GM23338 (cell line): ENCODE measurements at regions not wholly inside any gene's neighbourhood (a gene's known extent, or its start where the extent isn't known, plus 50 kb on each side); places are given as distances from the start of the nearest gene placed in this dataset.
A peak's percentile ranks its signal among the peaks of the same experiment; 100 is the strongest.

ENCODE experiments used
- ATAC-seq: fragments of 200-7000 bp; cut with Tn5 transposase; 3 replicates; pipeline ENCODE4 v1.9.1; 2020
- DNase-seq: peaks from one replicate; pipeline ENCODE4 v3.0.0-alpha.2; 2015; ENCODE audit warnings: low spot score
- H2AFZ ChIP-seq: fragments of 200-600 bp; sonication (generic); 2 replicates; pipeline ENCODE4 v1.8.0; 2016; ENCODE audit warnings: antibody characterized with exemption, mild to moderate bottlenecking, moderate library complexity
- H3F3A ChIP-seq: fragments of 200-600 bp; sonication (generic); replicated peaks from 2 replicates; pipeline ENCODE4 v1.8.0; 2017; ENCODE audit warnings: antibody characterized with exemption, mixed run types, low read depth
- H3K27ac ChIP-seq: fragments of 200-600 bp; sonication (generic); 2 replicates; pipeline ENCODE4 v1.6.1; 2016; ENCODE audit warnings: low read depth
- H3K27me3 ChIP-seq: fragments of 200-600 bp; sonication (generic); 2 replicates; pipeline ENCODE4 v1.8.0; 2016; ENCODE audit warnings: mild to moderate bottlenecking, mixed run types, moderate library complexity; ENCODE audit not compliant: insufficient read depth
- H3K36me3 ChIP-seq: fragments of 200-600 bp; sonication (generic); 2 replicates; pipeline ENCODE4 v1.8.0; 2016; ENCODE audit warnings: mild to moderate bottlenecking; ENCODE audit not compliant: insufficient read depth
- H3K4me1 ChIP-seq: fragments of 200-600 bp; sonication (generic); 2 replicates; pipeline ENCODE4 v1.8.0; 2016; ENCODE audit warnings: mild to moderate bottlenecking, moderate library complexity; ENCODE audit not compliant: insufficient read depth
- H3K4me2 ChIP-seq: fragments of 200-600 bp; sonication (generic); 2 replicates; pipeline ENCODE4 v1.7.1; 2017; ENCODE audit warnings: mixed run types
- H3K4me3 ChIP-seq: fragments of 200-600 bp; sonication (generic); 2 replicates; pipeline ENCODE4 v1.6.1; 2016; ENCODE audit warnings: mixed run types
- H3K79me2 ChIP-seq: fragments of 200-600 bp; sonication (generic); replicated peaks from 2 replicates; pipeline ENCODE4 v1.8.0; 2017; ENCODE audit warnings: mild to moderate bottlenecking; ENCODE audit not compliant: insufficient read depth
- H3K9me2 ChIP-seq: fragments of 200-600 bp; sonication (generic); 2 replicates; pipeline ENCODE4 v1.8.0; 2017; ENCODE audit not compliant: insufficient read depth
- H4K20me1 ChIP-seq: fragments of 200-600 bp; sonication (generic); replicated peaks from 2 replicates; pipeline ENCODE4 v1.8.0; 2017; ENCODE audit warnings: mild to moderate bottlenecking; ENCODE audit not compliant: insufficient read depth
- H3K27ac Mint-ChIP-seq: 2 replicates; pipeline ENCODE4 v1.8.0; 2020; ENCODE audit warnings: inconsistent platforms, mild to moderate bottlenecking, moderate library complexity, mixed read lengths
- H3K27me3 Mint-ChIP-seq: 3 replicates; pipeline ENCODE4 v1.8.0; 2022; ENCODE audit warnings: low read depth, mild to moderate bottlenecking, moderate library complexity, mixed read lengths, inconsistent platforms; ENCODE audit not compliant: insufficient read depth, poor library complexity
- H3K36me3 Mint-ChIP-seq: 3 replicates; pipeline ENCODE4 v1.8.0; 2021; ENCODE audit warnings: low read depth, mild to moderate bottlenecking, inconsistent platforms, moderate library complexity, mixed read lengths
- H3K4me1 Mint-ChIP-seq: 3 replicates; pipeline ENCODE4 v1.8.0; 2020; ENCODE audit warnings: mild to moderate bottlenecking, inconsistent platforms, mixed read lengths
- H3K4me3 Mint-ChIP-seq: 3 replicates; pipeline ENCODE4 v1.8.0; 2021; ENCODE audit warnings: moderate library complexity, mild to moderate bottlenecking, inconsistent platforms, mixed read lengths
- H3K9me3 Mint-ChIP-seq: 3 replicates; pipeline ENCODE4 v1.8.0; 2020; ENCODE audit warnings: moderate library complexity, mild to moderate bottlenecking, inconsistent platforms, mixed read lengths
- CREB1 ChIP-seq: fragments of 250-450 bp; sonication (Bioruptor Pico); IDR thresholded peaks from 2 replicates; pipeline ENCODE4 v1.5.0; 2020; ENCODE audit warnings: low read depth, mild to moderate bottlenecking, moderate library complexity
- CTCF ChIP-seq, 2 experiments: fragments of 200-600 bp in 1 of 2; sonication (generic) in 1 of 2; conservative IDR thresholded peaks; 2 replicates each; pipeline versions ENCODE4 v1.5.1 to v1.6.1; 2016 to 2017; ENCODE audit warnings: antibody characterized with exemption in 2 of 2, low read depth in 2 of 2, mild to moderate bottlenecking in 2 of 2, moderate library complexity in 1 of 2
- EZH2 ChIP-seq: fragments of 200-600 bp; sonication (generic); IDR thresholded peaks from one replicate; pipeline ENCODE4 v1.8.0; 2017; ENCODE audit warnings: antibody characterized with exemption, mild to moderate bottlenecking, low read depth; ENCODE audit not compliant: unreplicated experiment
- EZH2phosphoT487 ChIP-seq: fragments of 200-600 bp; sonication (generic); IDR thresholded peaks from one replicate; pipeline ENCODE4 v1.8.1; 2018; ENCODE audit warnings: antibody characterized with exemption; ENCODE audit not compliant: unreplicated experiment
- NANOG ChIP-seq: IDR thresholded peaks from 2 replicates; pipeline ENCODE4 v1.6.1; 2016; ENCODE audit warnings: antibody characterized with exemption, borderline replicate concordance
- REST ChIP-seq: IDR thresholded peaks from one replicate; pipeline ENCODE4 v1.6.1; 2018; ENCODE audit warnings: antibody characterized with exemption; ENCODE audit not compliant: unreplicated experiment
- ZNF331 ChIP-seq: fragments of 250-450 bp; sonication (Bioruptor Pico); IDR thresholded peaks from 2 replicates; pipeline ENCODE4 v1.5.0; 2020; ENCODE audit warnings: low read depth, mild to moderate bottlenecking, moderate library complexity
- ZNF462 ChIP-seq: fragments of 250-450 bp; sonication (Bioruptor Pico); IDR thresholded peaks from 2 replicates; pipeline ENCODE4 v1.5.0; 2020; ENCODE audit warnings: mild to moderate bottlenecking, moderate library complexity
- TF ChIP-seq, protein P1 (sequence below): IDR thresholded peaks from 2 replicates; pipeline ENCODE4 v1.6.1; 2016; ENCODE audit warnings: antibody characterized with exemption

DNA sequence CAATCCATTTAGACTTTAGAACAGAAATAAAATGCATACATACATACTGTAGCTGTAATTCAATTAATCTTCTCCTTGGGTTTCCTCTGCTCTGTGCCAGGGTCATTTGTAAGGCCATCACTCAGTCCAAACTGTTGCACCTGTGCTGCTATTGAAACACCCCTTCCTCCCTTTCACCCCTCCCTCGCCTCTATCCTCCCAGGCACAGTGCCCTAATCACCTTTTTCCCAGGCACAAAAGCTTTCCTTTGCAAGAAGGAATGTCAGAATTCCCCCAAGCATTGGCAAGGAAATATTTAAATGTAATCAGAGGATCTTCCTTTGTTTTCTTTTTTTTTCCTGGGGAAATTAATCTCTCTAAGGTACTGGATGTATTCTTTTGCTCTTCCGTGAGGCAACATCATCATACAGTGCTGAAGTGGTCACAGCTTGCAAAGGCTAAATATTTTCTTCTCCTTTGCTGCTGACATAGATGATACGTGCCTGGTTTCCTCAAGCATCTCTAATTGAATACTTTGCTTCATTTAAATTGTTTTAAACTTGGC is 339.3 kb upstream of the NR5A2 start:
- Histone ChIP-seq H3F3A (no peaks in the 10 kb centered on the region), H3K4me1 (peaks cover 37% of the 10 kb centered on the region), H3K4me2 (peak overlapping the region; percentile 2; the same call in 1 of the 2 replicates), H3K27me3 (no peaks in the 10 kb centered on the region), H3K27ac (no peak overlapping the region), H3K9me2 (no peaks in the 10 kb centered on the region), H3K4me3 (no peak overlapping the region), H2AFZ (no peak overlapping the region), H3K79me2 (no peaks in the 10 kb centered on the region), H3K36me3 (no peaks in the 10 kb centered on the region), H4K20me1 (no peaks in the 10 kb centered on the region)
- H3K36me3 Mint-ChIP-seq, result no peaks in the 10 kb centered on the region
- no peaks in the 10 kb centered on the region for H3K9me3 Mint-ChIP-seq
- TF ChIP-seq NANOG (no peak), ZNF462 (no peak), ZNF331 (CRISPR knock-in tag) (no peak), CTCF (conservative IDR thresholded peaks at IDR 0.05; ENCODE audit: low read depth in 2 of 2) (no peak), REST (no peak), CREB1 (no peak), EZH2phosphoT487 (no peak), EZH2 (no peak)
- TF ChIP-seq, protein P1, sequence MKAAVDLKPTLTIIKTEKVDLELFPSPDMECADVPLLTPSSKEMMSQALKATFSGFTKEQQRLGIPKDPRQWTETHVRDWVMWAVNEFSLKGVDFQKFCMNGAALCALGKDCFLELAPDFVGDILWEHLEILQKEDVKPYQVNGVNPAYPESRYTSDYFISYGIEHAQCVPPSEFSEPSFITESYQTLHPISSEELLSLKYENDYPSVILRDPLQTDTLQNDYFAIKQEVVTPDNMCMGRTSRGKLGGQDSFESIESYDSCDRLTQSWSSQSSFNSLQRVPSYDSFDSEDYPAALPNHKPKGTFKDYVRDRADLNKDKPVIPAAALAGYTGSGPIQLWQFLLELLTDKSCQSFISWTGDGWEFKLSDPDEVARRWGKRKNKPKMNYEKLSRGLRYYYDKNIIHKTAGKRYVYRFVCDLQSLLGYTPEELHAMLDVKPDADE, result no peak
- peak; percentile 67 for ATAC-seq
- peaks cover 47% of the 10 kb centered on the region for H3K4me1 Mint-ChIP-seq
- H3K27ac Mint-ChIP-seq, result no peak overlapping the region; the same call in 1 of the 2 replicates
- H3K27me3 Mint-ChIP-seq, result no peaks in the 10 kb centered on the region
- H3K4me3 Mint-ChIP-seq, result no peak overlapping the region
- DNase-seq, result peak; percentile 69
